ENCODE measurements at regions not wholly inside any gene's neighbourhood (a gene's known extent, or its start where the extent isn't known, plus 50 kb on each side); places are given as distances from the start of the nearest gene placed in this dataset.

GRCh38 chr2:45070113-45070652 lies 60.9 kb upstream of the SIX2 start (continued):
- no peak for TF ChIP-seq ZIC2 (tag by site-specific recombination; IDR thresholded peaks at IDR 0.05)
- no peak for TF ChIP-seq GLIS1 (tag by site-specific recombination; IDR thresholded peaks at IDR 0.05)
- no peak for TF ChIP-seq SP2 (tag by site-specific recombination; IDR thresholded peaks at IDR 0.05)
- no peak for TF ChIP-seq ZBTB49 (tag by site-specific recombination; IDR thresholded peaks at IDR 0.05; ENCODE audit: low read depth)
- TF ChIP-seq ZNF701 (tag by site-specific recombination; IDR thresholded peaks at IDR 0.05): no peak
- TF ChIP-seq ZNF654 (tag by site-specific recombination; IDR thresholded peaks at IDR 0.05; ENCODE audit: low read depth): no peak
- 0 out of 2 replicates have a peak, but pooled peaks have one; percentile 23 for TF ChIP-seq PRDM10 (tag by site-specific recombination; IDR thresholded peaks at IDR 0.05)
- TF ChIP-seq ZNF416 (tag by site-specific recombination; IDR thresholded peaks at IDR 0.05): no peak
- no peak for TF ChIP-seq MYNN (tag by site-specific recombination; IDR thresholded peaks at IDR 0.05; ENCODE audit: borderline replicate concordance)
- TF ChIP-seq MZF1 (tag by site-specific recombination; IDR thresholded peaks at IDR 0.05; ENCODE audit: borderline replicate concordance): no peak
- no peak for TF ChIP-seq KLF10 (tag by site-specific recombination; IDR thresholded peaks at IDR 0.05)
- no peak for TF ChIP-seq ZNF404 (tag by site-specific recombination; IDR thresholded peaks at IDR 0.05)
- TF ChIP-seq ELK4 (IDR thresholded peaks at IDR 0.05; ENCODE audit: borderline replicate concordance, low read depth, low read length): no peak
- no peak for TF ChIP-seq ZNF521 (tag by site-specific recombination; IDR thresholded peaks at IDR 0.05)
- TF ChIP-seq ZSCAN4 (tag by site-specific recombination; IDR thresholded peaks at IDR 0.05): no peak
- TF ChIP-seq ZNF558 (tag by site-specific recombination; IDR thresholded peaks at IDR 0.05): no peak
- TF ChIP-seq ZBTB48 (tag by site-specific recombination; IDR thresholded peaks at IDR 0.05): no peak
- no peak for TF ChIP-seq ZFP37 (tag by site-specific recombination; IDR thresholded peaks at IDR 0.05)
- TF ChIP-seq PRDM1 (tag by site-specific recombination; IDR thresholded peaks at IDR 0.05): no peak
- no peak for TF ChIP-seq BCL11A (tag by site-specific recombination; IDR thresholded peaks at IDR 0.05; ENCODE audit: low read depth)
- peak; percentile 53; the same call in 1 of the 2 replicates for TF ChIP-seq ZBTB44 (tag by site-specific recombination; IDR thresholded peaks at IDR 0.05)
- TF ChIP-seq ZNF19 (tag by site-specific recombination; IDR thresholded peaks at IDR 0.05; ENCODE audit: low read depth): no peak
- TF ChIP-seq ZBTB11 (tag by site-specific recombination; conservative IDR thresholded peaks at IDR 0.05; ENCODE audit: low read depth): no peak
- no peak for TF ChIP-seq ZSCAN30 (tag by site-specific recombination; IDR thresholded peaks at IDR 0.05)
- TF ChIP-seq INSM2 (tag by site-specific recombination; IDR thresholded peaks at IDR 0.05): no peak
